WTC11 (cell line): ENCODE measurements at regions not wholly inside any gene's neighbourhood (a gene's known extent, or its start where the extent isn't known, plus 50 kb on each side); places are given as distances from the start of the nearest gene placed in this dataset.

Source experiments
- CTCF ChIP-seq: fragments of 200-600 bp; IDR thresholded peaks from 2 replicates; pipeline ENCODE4 v1.8.0; 2022; ENCODE audit warnings: antibody characterized with exemption
- ELF4 ChIP-seq: sonication (generic); formaldehyde crosslinking; IDR thresholded peaks from 2 replicates; pipeline ENCODE4 v1.8.1; 2022; ENCODE audit warnings: low read depth, mild to moderate bottlenecking, moderate library complexity, missing genetic modification reagents
- SMAD3 ChIP-seq: sonication (generic); formaldehyde crosslinking; IDR thresholded peaks from 2 replicates; pipeline ENCODE4 v1.8.0; 2022; ENCODE audit warnings: missing genetic modification reagents, mild to moderate bottlenecking, borderline replicate concordance
- ZNF232 ChIP-seq: sonication (generic); formaldehyde crosslinking; IDR thresholded peaks from 2 replicates; pipeline ENCODE4 v1.8.0; 2022; ENCODE audit warnings: mild to moderate bottlenecking, missing genetic modification reagents
- TF ChIP-seq, protein P1 (sequence below): sonication (generic); formaldehyde crosslinking; IDR thresholded peaks from 2 replicates; pipeline ENCODE4 v1.8.0; 2022; ENCODE audit warnings: mild to moderate bottlenecking, missing genetic modification reagents

GRCh38 chr5:89302102-89302891, 419.3 kb upstream of the MEF2C start:
- TF ChIP-seq CTCF, result no peak
- TF ChIP-seq, protein P1, sequence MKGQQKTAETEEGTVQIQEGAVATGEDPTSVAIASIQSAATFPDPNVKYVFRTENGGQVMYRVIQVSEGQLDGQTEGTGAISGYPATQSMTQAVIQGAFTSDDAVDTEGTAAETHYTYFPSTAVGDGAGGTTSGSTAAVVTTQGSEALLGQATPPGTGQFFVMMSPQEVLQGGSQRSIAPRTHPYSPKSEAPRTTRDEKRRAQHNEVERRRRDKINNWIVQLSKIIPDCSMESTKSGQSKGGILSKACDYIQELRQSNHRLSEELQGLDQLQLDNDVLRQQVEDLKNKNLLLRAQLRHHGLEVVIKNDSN (CRISPR knock-in tag), result no peak
- TF ChIP-seq SMAD3 (CRISPR knock-in tag), result no peak
- TF ChIP-seq ELF4 (CRISPR knock-in tag), result no peak
- no peak for TF ChIP-seq ZNF232 (CRISPR knock-in tag)
